Activated naive CD4-positive, alpha-beta T cell treated with anti-CD3 and anti-CD28 coated beads, Interleukin-2, amount 50 U/mL, for 24 hours (primary cell): ENCODE measurements at regions not wholly inside any gene's neighbourhood (a gene's known extent, or its start where the extent isn't known, plus 50 kb on each side); places are given as distances from the start of the nearest gene placed in this dataset.

Source experiments
- H3K27ac Mint-ChIP-seq: one replicate; pipeline ENCODE4 v1.8.0; 2021; ENCODE audit warnings: mild to moderate bottlenecking, mixed read lengths
- H3K27me3 Mint-ChIP-seq: one replicate; pipeline ENCODE4 v1.8.0; 2021; ENCODE audit warnings: mixed read lengths
- H3K36me3 Mint-ChIP-seq: one replicate; pipeline ENCODE4 v1.8.0; 2021; ENCODE audit warnings: mixed read lengths
- H3K4me1 Mint-ChIP-seq: one replicate; pipeline ENCODE4 v1.8.0; 2021; ENCODE audit warnings: mixed read lengths
- H3K4me3 Mint-ChIP-seq: one replicate; pipeline ENCODE4 v1.8.0; 2021; ENCODE audit warnings: mild to moderate bottlenecking, mixed read lengths
- H3K9me3 Mint-ChIP-seq: one replicate; pipeline ENCODE4 v1.8.0; 2021; ENCODE audit warnings: mixed read lengths

GRCh38 chr20:40497899-40498691 lies 190.9 kb downstream of the MAFB start:
- Mint-ChIP-seq H3K4me1 (no peaks in the 10 kb centered on the region), H3K4me3 (no peak overlapping the region), H3K27me3 (peaks cover 4% of the 10 kb centered on the region), H3K9me3 (no peaks in the 10 kb centered on the region), H3K27ac (no peak overlapping the region), H3K36me3 (no peaks in the 10 kb centered on the region)

- H3K27me3 Mint-ChIP-seq: peaks cover 4% of the 10 kb centered on the region
- H3K27ac Mint-ChIP-seq: no peak overlapping the region
Observed at GRCh38 chr20:40495956-40496355, 193.1 kb downstream of the MAFB start.

GRCh38 chr20:40494248-40494647 lies 194.8 kb downstream of the MAFB start:
- no peaks in the 10 kb centered on the region for H3K36me3 Mint-ChIP-seq
- H3K4me3 Mint-ChIP-seq: no peak overlapping the region
- H3K9me3 Mint-ChIP-seq: no peaks in the 10 kb centered on the region
- H3K27me3 Mint-ChIP-seq: peaks cover 4% of the 10 kb centered on the region
- H3K4me1 Mint-ChIP-seq: no peaks in the 10 kb centered on the region
- no peak overlapping the region for H3K27ac Mint-ChIP-seq

More at GRCh38 chr20:40495956-40496355, 193.1 kb downstream of the MAFB start:
- no peaks in the 10 kb centered on the region for H3K4me1 Mint-ChIP-seq
- H3K9me3 Mint-ChIP-seq: no peaks in the 10 kb centered on the region
- no peaks in the 10 kb centered on the region for H3K36me3 Mint-ChIP-seq
- no peak overlapping the region for H3K4me3 Mint-ChIP-seq

- Mint-ChIP-seq H3K4me3 (no peak overlapping the region), H3K36me3 (no peaks in the 10 kb centered on the region), H3K27me3 (peaks cover 4% of the 10 kb centered on the region), H3K27ac (no peak overlapping the region), H3K9me3 (no peaks in the 10 kb centered on the region), H3K4me1 (no peaks in the 10 kb centered on the region)
Observed at GRCh38 chr20:40493549-40493948, 195.5 kb downstream of the MAFB start.

GRCh38 chr20:40493071-40493470 lies 196.0 kb downstream of the MAFB start:
- Mint-ChIP-seq H3K27ac (no peak overlapping the region), H3K36me3 (no peaks in the 10 kb centered on the region), H3K4me1 (no peaks in the 10 kb centered on the region), H3K4me3 (no peak overlapping the region), H3K27me3 (peaks cover 4% of the 10 kb centered on the region), H3K9me3 (no peaks in the 10 kb centered on the region)

- no peaks in the 10 kb centered on the region for H3K9me3 Mint-ChIP-seq
- no peaks in the 10 kb centered on the region for H3K36me3 Mint-ChIP-seq
- H3K27me3 Mint-ChIP-seq: peaks cover 5% of the 10 kb centered on the region
- no peaks in the 10 kb centered on the region for H3K4me1 Mint-ChIP-seq
- no peak overlapping the region for H3K4me3 Mint-ChIP-seq
- H3K27ac Mint-ChIP-seq: no peak overlapping the region
Observed at GRCh38 chr20:40491009-40491590, 197.9 kb downstream of the MAFB start.

GRCh38 chr20:40489886-40490285 lies 199.2 kb downstream of the MAFB start:
- no peak overlapping the region for H3K4me3 Mint-ChIP-seq
- H3K36me3 Mint-ChIP-seq: no peaks in the 10 kb centered on the region
- H3K27me3 Mint-ChIP-seq: peaks cover 3% of the 10 kb centered on the region
- no peaks in the 10 kb centered on the region for H3K9me3 Mint-ChIP-seq
- H3K4me1 Mint-ChIP-seq: no peaks in the 10 kb centered on the region
- no peak overlapping the region for H3K27ac Mint-ChIP-seq

GRCh38 chr20:40488401-40488800 lies 200.6 kb downstream of the MAFB start:
- Mint-ChIP-seq H3K36me3 (no peaks in the 10 kb centered on the region), H3K27ac (no peak overlapping the region), H3K4me3 (no peak overlapping the region), H3K9me3 (no peaks in the 10 kb centered on the region), H3K27me3 (peaks cover 1% of the 10 kb centered on the region), H3K4me1 (no peaks in the 10 kb centered on the region)

GRCh38 chr20:40486297-40486696 lies 202.7 kb downstream of the MAFB start:
- Mint-ChIP-seq H3K9me3 (no peaks in the 10 kb centered on the region), H3K36me3 (no peaks in the 10 kb centered on the region), H3K4me1 (no peaks in the 10 kb centered on the region), H3K4me3 (no peak overlapping the region), H3K27me3 (peaks cover 1% of the 10 kb centered on the region), H3K27ac (no peak overlapping the region)

GRCh38 chr20:40481743-40482458 lies 207.1 kb downstream of the MAFB start:
- no peaks in the 10 kb centered on the region for H3K9me3 Mint-ChIP-seq
- no peak overlapping the region for H3K27ac Mint-ChIP-seq
- peaks cover 2% of the 10 kb centered on the region for H3K27me3 Mint-ChIP-seq
- H3K36me3 Mint-ChIP-seq: no peaks in the 10 kb centered on the region
- no peaks in the 10 kb centered on the region for H3K4me1 Mint-ChIP-seq
- no peak overlapping the region for H3K4me3 Mint-ChIP-seq

- no peak overlapping the region for H3K27ac Mint-ChIP-seq
- no peak overlapping the region for H3K4me3 Mint-ChIP-seq
- H3K4me1 Mint-ChIP-seq: no peaks in the 10 kb centered on the region
- no peaks in the 10 kb centered on the region for H3K36me3 Mint-ChIP-seq
- H3K9me3 Mint-ChIP-seq: no peaks in the 10 kb centered on the region
- H3K27me3 Mint-ChIP-seq: peaks cover 5% of the 10 kb centered on the region
Observed at GRCh38 chr20:40481337-40481736, 207.7 kb downstream of the MAFB start.

- Mint-ChIP-seq H3K27me3 (peaks cover 7% of the 10 kb centered on the region), H3K4me3 (no peak overlapping the region), H3K27ac (no peak overlapping the region), H3K9me3 (no peaks in the 10 kb centered on the region), H3K36me3 (no peaks in the 10 kb centered on the region), H3K4me1 (no peaks in the 10 kb centered on the region)
Observed at GRCh38 chr20:40477805-40478204, 211.2 kb downstream of the MAFB start.

GRCh38 chr20:40476461-40476860 lies 212.6 kb downstream of the MAFB start:
- H3K27ac Mint-ChIP-seq: no peak overlapping the region
- H3K4me1 Mint-ChIP-seq: no peaks in the 10 kb centered on the region
- peaks cover 7% of the 10 kb centered on the region for H3K27me3 Mint-ChIP-seq
- H3K4me3 Mint-ChIP-seq: no peak overlapping the region
- no peaks in the 10 kb centered on the region for H3K36me3 Mint-ChIP-seq
- H3K9me3 Mint-ChIP-seq: no peaks in the 10 kb centered on the region

GRCh38 chr20:40472905-40473304 lies 216.1 kb downstream of the MAFB start:
- Mint-ChIP-seq H3K27me3 (peaks cover 6% of the 10 kb centered on the region), H3K36me3 (no peaks in the 10 kb centered on the region), H3K27ac (no peak overlapping the region), H3K4me1 (no peaks in the 10 kb centered on the region), H3K9me3 (no peaks in the 10 kb centered on the region), H3K4me3 (no peak overlapping the region)

- Mint-ChIP-seq H3K9me3 (no peaks in the 10 kb centered on the region), H3K27me3 (peaks cover 2% of the 10 kb centered on the region), H3K27ac (no peak overlapping the region), H3K4me3 (no peak overlapping the region), H3K36me3 (no peaks in the 10 kb centered on the region), H3K4me1 (no peaks in the 10 kb centered on the region)
Observed at GRCh38 chr20:40471261-40471629, 217.8 kb downstream of the MAFB start.
